Mammary epithelial cell (primary cell): ENCODE measurements at regions not wholly inside any gene's neighbourhood (a gene's known extent, or its start where the extent isn't known, plus 50 kb on each side); places are given as distances from the start of the nearest gene placed in this dataset.

Experiments used
- CTCF ChIP-seq, 2 donors: IDR thresholded peaks in 1 of 2; conservative IDR thresholded peaks in 1 of 2; 2 replicates each; pipeline ENCODE4 v1.5.1; 2011 to 2012; ENCODE audit warnings: inconsistent platforms in 2 of 2, low read length in 2 of 2, mild to moderate bottlenecking in 2 of 2, control low read depth in 1 of 2, low read depth in 1 of 2; ENCODE audit not compliant: insufficient read depth in 1 of 2; ENCODE audit errors: extremely low read depth in 1 of 2
- EZH2 ChIP-seq: IDR thresholded peaks from 2 replicates; pipeline ENCODE4 v1.6.1; 2012; ENCODE audit warnings: low read length, inconsistent platforms, borderline replicate concordance

GRCh38 chr9:86629530-86629929, 275.3 kb upstream of the TUT7 start:
- TF ChIP-seq CTCF (conservative IDR thresholded peaks at IDR 0.05 in 1 of 2, IDR thresholded peaks at IDR 0.05 in 1 of 2; ENCODE audit: extremely low read depth in 1 of 2, insufficient read depth in 1 of 2, low read depth in 1 of 2, low read length in 2 of 2) (no peak), EZH2 (no peak)
